Natural killer cell treated with Interleukin-12 subunit alpha and Interleukin-12 subunit beta and Interleukin-15 and Interleukin-18, amount 100 ng/mL, for 72 hours (primary cell): ENCODE measurements at regions not wholly inside any gene's neighbourhood (a gene's known extent, or its start where the extent isn't known, plus 50 kb on each side); places are given as distances from the start of the nearest gene placed in this dataset.
"Not testable (repeated sequence)": the region's sequence is repeated elsewhere in the genome, so short reads cannot be mapped to it uniquely, and the experiment has no call there.

Experiments
- ATAC-seq, 2 donors: fragments of 150-1000 bp; cut with Tn5 transposase in 1 of 2; sonication (Bioruptor Pico), chemical (Tn5 transposase) in 1 of 2; 2 replicates each; pipeline ENCODE4 v1.10.0; 2021
- DNase-seq: peaks from one replicate; pipeline ENCODE4 v3.0.0; 2022; ENCODE audit warnings: low spot score
- H3K27ac Mint-ChIP-seq, 2 donors: 1 replicate in 1 of 2; 2 replicates in 1 of 2; pipeline ENCODE4 v1.8.0; 2022; ENCODE audit warnings: mixed read lengths in 2 of 2, mild to moderate bottlenecking in 1 of 2, moderate library complexity in 1 of 2
- H3K27me3 Mint-ChIP-seq, 2 donors: 1 replicate in 1 of 2; 2 replicates in 1 of 2; pipeline ENCODE4 v1.8.0; 2022; ENCODE audit warnings: mixed read lengths in 2 of 2
- H3K36me3 Mint-ChIP-seq: one replicate; pipeline ENCODE4 v1.8.0; 2022; ENCODE audit warnings: mixed read lengths
- H3K4me1 Mint-ChIP-seq, 2 donors: 1 replicate in 1 of 2; 2 replicates in 1 of 2; pipeline ENCODE4 v1.8.0; 2022; ENCODE audit warnings: low read depth in 2 of 2, mixed read lengths in 2 of 2, mild to moderate bottlenecking in 1 of 2
- H3K4me3 Mint-ChIP-seq: one replicate; pipeline ENCODE4 v1.8.0; 2022; ENCODE audit warnings: mixed read lengths
- H3K9me3 Mint-ChIP-seq: 2 replicates; pipeline ENCODE4 v1.8.0; 2022; ENCODE audit warnings: mixed read lengths

DNA sequence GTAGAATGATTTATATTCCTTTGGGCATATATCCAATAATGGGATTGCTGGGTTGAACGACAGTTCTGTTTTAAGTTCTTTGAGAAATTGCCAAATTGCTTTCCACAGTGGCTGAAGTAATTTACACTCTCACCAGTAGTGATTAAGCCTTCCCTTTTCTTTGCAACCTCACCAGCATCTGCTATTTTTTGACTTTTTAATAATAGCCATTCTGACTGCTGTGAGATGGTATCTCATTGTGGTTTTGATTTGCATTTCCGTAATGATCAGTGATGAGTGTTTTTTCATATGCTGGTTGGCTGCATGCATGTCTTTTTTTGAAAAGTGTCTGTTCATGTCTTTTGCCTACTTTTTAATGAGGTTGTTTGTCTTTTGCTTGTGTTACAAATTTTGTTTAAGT lies 233.8 kb downstream of the SNX19 start:
- H3K27me3 Mint-ChIP-seq: peaks cover 27 to 38% of the 10 kb centered on the region in 2 donors
- DNase-seq, ATAC-seq, H3K4me3 Mint-ChIP-seq, H3K4me1 Mint-ChIP-seq, H3K27ac Mint-ChIP-seq: not testable (repeated sequence)
- H3K9me3 Mint-ChIP-seq: peaks cover 17% of the 10 kb centered on the region
- H3K36me3 Mint-ChIP-seq: peaks cover 12% of the 10 kb centered on the region

GRCh38 chr11:130689222-130689908 lies 226.9 kb downstream of the SNX19 start:
- no peak for DNase-seq
- Mint-ChIP-seq H3K36me3 (no peaks in the 10 kb centered on the region), H3K9me3 (no peaks in the 10 kb centered on the region), H3K27ac (no peak overlapping the region), H3K27me3 (peaks cover 21 to 37% of the 10 kb centered on the region in 2 donors), H3K4me3 (no peak overlapping the region), H3K4me1 (no peaks in the 10 kb centered on the region)
- ATAC-seq: no peak

GRCh38 chr11:130691581-130691980 lies 224.7 kb downstream of the SNX19 start:
- Mint-ChIP-seq H3K9me3 (no peaks in the 10 kb centered on the region), H3K4me1 (no peaks in the 10 kb centered on the region), H3K27ac (no peak overlapping the region), H3K36me3 (no peaks in the 10 kb centered on the region), H3K27me3 (peaks cover 12 to 45% of the 10 kb centered on the region in 2 donors), H3K4me3 (no peak overlapping the region)
- DNase-seq: no peak
- no peak for ATAC-seq

DNA sequence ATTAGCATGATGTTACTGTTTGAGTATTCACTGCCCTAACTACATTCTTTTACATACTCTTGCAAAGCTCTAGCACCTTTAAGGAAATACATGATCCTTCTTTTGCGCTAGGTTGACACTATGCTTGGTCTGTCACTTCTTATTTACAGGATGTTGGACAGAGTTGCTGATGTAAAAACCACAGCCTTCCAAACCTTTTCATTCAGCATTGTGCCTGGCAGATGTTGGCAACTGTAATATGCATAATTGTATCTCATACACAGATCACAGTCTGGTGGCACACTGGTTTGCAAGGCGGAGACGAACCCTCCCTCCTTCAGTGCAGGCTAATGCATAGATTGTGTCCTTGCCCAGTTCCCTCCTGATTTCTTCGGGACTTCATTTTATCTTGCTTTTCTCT lies 224.1 kb downstream of the SNX19 start:
- no peak for ATAC-seq
- no peaks in the 10 kb centered on the region for H3K9me3 Mint-ChIP-seq
- H3K4me1 Mint-ChIP-seq: no peaks in the 10 kb centered on the region
- no peak overlapping the region for H3K27ac Mint-ChIP-seq
- H3K4me3 Mint-ChIP-seq: no peak overlapping the region
- no peak for DNase-seq
- no peaks in the 10 kb centered on the region for H3K36me3 Mint-ChIP-seq
- peaks cover 12 to 45% of the 10 kb centered on the region in 2 donors for H3K27me3 Mint-ChIP-seq

GRCh38 chr11:130693543-130693942 lies 222.7 kb downstream of the SNX19 start:
- ATAC-seq: no peak
- H3K4me1 Mint-ChIP-seq: no peaks in the 10 kb centered on the region
- peaks cover 12 to 39% of the 10 kb centered on the region in 2 donors for H3K27me3 Mint-ChIP-seq
- H3K4me3 Mint-ChIP-seq: no peak overlapping the region
- H3K36me3 Mint-ChIP-seq: no peaks in the 10 kb centered on the region
- H3K9me3 Mint-ChIP-seq: no peaks in the 10 kb centered on the region
- no peak for DNase-seq
- no peak overlapping the region for H3K27ac Mint-ChIP-seq

- no peaks in the 10 kb centered on the region for H3K36me3 Mint-ChIP-seq
- DNase-seq (no peak), ATAC-seq (no peak)
- peaks cover 10 to 35% of the 10 kb centered on the region in 2 donors for H3K27me3 Mint-ChIP-seq
- no peak overlapping the region for H3K4me3 Mint-ChIP-seq
- no peaks in the 10 kb centered on the region for H3K9me3 Mint-ChIP-seq
- H3K4me1 Mint-ChIP-seq: no peaks in the 10 kb centered on the region
- H3K27ac Mint-ChIP-seq: no peak overlapping the region
Measured at GRCh38 chr11:130694488-130695045, 221.7 kb downstream of the SNX19 start.

DNA sequence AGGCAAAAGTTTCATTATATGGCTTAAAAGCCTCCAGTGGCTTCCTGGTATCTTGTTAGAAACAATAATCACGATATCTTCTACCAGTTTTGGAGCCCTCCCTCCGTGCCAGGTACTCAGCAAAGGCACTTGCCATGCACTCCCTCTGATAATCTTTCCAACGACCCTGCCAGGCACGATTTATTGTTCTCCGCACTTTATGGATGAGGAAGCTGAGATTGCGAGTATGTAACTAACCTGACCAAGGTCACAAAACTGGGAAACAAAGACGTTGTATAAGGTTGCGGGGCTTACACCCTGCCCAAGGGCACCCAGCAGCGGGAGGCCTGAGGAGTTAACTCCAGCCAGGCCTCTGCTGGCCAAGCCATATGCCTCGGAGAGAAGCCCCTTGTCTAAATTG lies 218.1 kb downstream of the SNX19 start:
- no peak for DNase-seq
- Mint-ChIP-seq H3K27ac (no peak overlapping the region), H3K36me3 (no peaks in the 10 kb centered on the region), H3K27me3 (peaks cover 10 to 29% of the 10 kb centered on the region in 2 donors), H3K4me1 (no peaks in the 10 kb centered on the region), H3K4me3 (no peak overlapping the region), H3K9me3 (no peaks in the 10 kb centered on the region)
- ATAC-seq: no peak

GRCh38 chr11:130699561-130699960 lies 216.7 kb downstream of the SNX19 start:
- Mint-ChIP-seq H3K27me3 (peaks cover 6 to 29% of the 10 kb centered on the region in 2 donors), H3K36me3 (no peaks in the 10 kb centered on the region), H3K4me1 (no peaks in the 10 kb centered on the region), H3K9me3 (no peaks in the 10 kb centered on the region), H3K27ac (no peak overlapping the region), H3K4me3 (no peak overlapping the region)
- ATAC-seq: no peak
- no peak for DNase-seq

- no peak overlapping the region for H3K4me3 Mint-ChIP-seq
- peaks cover 6 to 24% of the 10 kb centered on the region in 2 donors for H3K27me3 Mint-ChIP-seq
- H3K36me3 Mint-ChIP-seq: no peaks in the 10 kb centered on the region
- DNase-seq (no peak), ATAC-seq (no peak)
- no peaks in the 10 kb centered on the region for H3K4me1 Mint-ChIP-seq
- no peak overlapping the region for H3K27ac Mint-ChIP-seq
- no peaks in the 10 kb centered on the region for H3K9me3 Mint-ChIP-seq
Measured at GRCh38 chr11:130700092-130700491, 216.2 kb downstream of the SNX19 start.

DNA sequence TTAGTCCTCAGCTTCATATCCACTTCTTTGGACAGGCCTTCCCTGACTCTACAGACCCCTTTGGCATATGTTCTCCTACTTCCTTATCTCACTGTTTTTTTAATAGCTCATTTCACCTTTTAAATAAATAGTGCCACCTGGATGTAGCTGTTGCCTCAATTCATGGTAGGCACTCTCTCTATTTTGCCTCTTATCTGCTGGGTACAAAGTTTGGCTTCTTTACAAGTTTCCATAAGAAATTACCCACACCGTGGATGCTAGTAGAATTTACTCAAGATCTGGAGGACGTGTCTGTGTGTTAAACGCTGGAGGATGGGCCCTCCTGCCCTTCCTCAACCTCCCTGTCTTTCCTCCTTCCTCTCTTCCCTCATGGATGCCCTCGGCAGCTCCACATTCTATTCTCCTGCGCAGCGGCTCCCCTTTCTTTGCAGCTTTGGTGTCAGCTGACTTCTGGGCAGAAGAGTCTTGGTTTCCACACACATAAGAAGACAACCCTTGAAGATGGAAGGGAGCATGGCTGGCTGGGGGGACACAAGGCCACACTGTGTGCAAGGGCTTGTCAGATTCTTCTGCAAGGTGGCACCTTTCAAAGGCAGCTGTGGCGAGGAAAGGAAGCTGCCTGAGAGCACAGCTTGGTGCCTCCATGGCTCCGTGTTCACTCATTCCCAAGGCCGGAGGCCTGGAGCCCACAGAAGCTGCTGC lies 212.6 kb downstream of the SNX19 start:
- no peaks in the 10 kb centered on the region for H3K36me3 Mint-ChIP-seq
- peaks cover 18 to 33% of the 10 kb centered on the region in 2 donors for H3K27me3 Mint-ChIP-seq
- H3K9me3 Mint-ChIP-seq: no peaks in the 10 kb centered on the region
- DNase-seq (no peak), ATAC-seq (no peak)
- H3K4me3 Mint-ChIP-seq: no peak overlapping the region
- no peaks in the 10 kb centered on the region for H3K4me1 Mint-ChIP-seq
- no peak overlapping the region for H3K27ac Mint-ChIP-seq

GRCh38 chr11:130705670-130706421 lies 210.4 kb downstream of the SNX19 start:
- Mint-ChIP-seq H3K4me3 (no peak overlapping the region), H3K9me3 (no peaks in the 10 kb centered on the region), H3K27me3 (peaks cover 20 to 33% of the 10 kb centered on the region in 2 donors), H3K4me1 (no peaks in the 10 kb centered on the region), H3K27ac (no peak overlapping the region), H3K36me3 (no peaks in the 10 kb centered on the region)
- ATAC-seq (peak in 1 of 2 donors; percentile 29), DNase-seq (no peak)

GRCh38 chr11:130706572-130706971 lies 209.7 kb downstream of the SNX19 start:
- H3K36me3 Mint-ChIP-seq: no peaks in the 10 kb centered on the region
- ATAC-seq (no peak), DNase-seq (no peak)
- no peaks in the 10 kb centered on the region for H3K4me1 Mint-ChIP-seq
- H3K27ac Mint-ChIP-seq: no peak overlapping the region
- peaks cover 18 to 33% of the 10 kb centered on the region in 2 donors for H3K27me3 Mint-ChIP-seq
- H3K9me3 Mint-ChIP-seq: no peaks in the 10 kb centered on the region
- no peak overlapping the region for H3K4me3 Mint-ChIP-seq

DNA sequence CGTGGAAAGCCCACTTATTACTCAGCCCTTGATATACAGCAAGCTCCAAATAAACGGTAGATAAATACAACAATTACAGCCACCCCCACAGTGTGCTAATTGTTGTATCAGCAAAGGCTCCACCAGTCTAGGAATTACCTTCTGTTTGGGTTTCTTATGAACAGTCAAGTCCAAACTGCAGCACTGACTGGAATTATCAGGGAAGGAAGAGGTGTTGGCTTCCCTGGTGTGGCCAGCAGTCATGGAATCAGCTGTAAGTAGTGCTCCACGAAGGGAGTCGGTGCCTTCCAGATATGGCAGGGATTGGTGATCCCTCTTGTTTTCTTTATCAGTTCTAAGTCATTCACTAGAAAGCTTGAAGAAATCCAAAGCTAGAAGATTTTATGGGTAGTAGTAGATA lies 209.1 kb downstream of the SNX19 start:
- no peaks in the 10 kb centered on the region for H3K4me1 Mint-ChIP-seq
- ATAC-seq: no peak
- no peaks in the 10 kb centered on the region for H3K36me3 Mint-ChIP-seq
- no peak overlapping the region for H3K27ac Mint-ChIP-seq
- H3K9me3 Mint-ChIP-seq: no peaks in the 10 kb centered on the region
- peaks cover 17 to 31% of the 10 kb centered on the region in 2 donors for H3K27me3 Mint-ChIP-seq
- H3K4me3 Mint-ChIP-seq: no peak overlapping the region
- no peak for DNase-seq

DNA sequence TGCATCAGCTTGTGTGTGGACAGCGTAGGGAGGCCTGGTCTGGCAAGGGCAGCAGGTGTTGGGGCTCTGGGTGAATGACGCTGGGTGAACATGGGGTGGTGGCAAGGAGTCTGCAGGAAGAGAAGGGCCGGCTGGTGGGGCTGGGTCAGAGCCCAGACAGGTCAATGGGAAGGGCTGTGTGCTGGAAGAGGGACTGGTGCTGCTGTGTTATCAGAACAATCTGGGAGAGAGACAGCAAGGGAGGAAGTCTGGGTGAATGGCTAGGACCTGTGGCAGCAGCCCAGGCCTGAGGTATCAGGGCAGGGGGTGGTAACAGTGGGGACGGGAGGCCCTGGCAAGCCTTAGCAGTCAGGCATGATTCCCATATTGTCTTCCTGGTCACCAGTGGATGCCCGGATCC lies 206.7 kb downstream of the SNX19 start:
- peak in 1 of 2 donors; percentile 38 for ATAC-seq

More for the DNA sequence above, 206.7 kb downstream of the SNX19 start:
- peaks cover 24 to 29% of the 10 kb centered on the region in 2 donors for H3K27me3 Mint-ChIP-seq
- H3K9me3 Mint-ChIP-seq: no peaks in the 10 kb centered on the region
- no peaks in the 10 kb centered on the region for H3K4me1 Mint-ChIP-seq
- no peak overlapping the region for H3K27ac Mint-ChIP-seq
- H3K4me3 Mint-ChIP-seq: no peak overlapping the region
- no peaks in the 10 kb centered on the region for H3K36me3 Mint-ChIP-seq
- no peak for DNase-seq
